HEK293T (cell line): ENCODE measurements at regions not wholly inside any gene's neighbourhood (a gene's known extent, or its start where the extent isn't known, plus 50 kb on each side); places are given as distances from the start of the nearest gene placed in this dataset.

ENCODE experiments used
- ARNT ChIP-seq: fragments of 450-650 bp; IDR thresholded peaks from 2 replicates; pipeline ENCODE4 v1.6.1; 2017; ENCODE audit warnings: mild to moderate bottlenecking
- ELF4 ChIP-seq: fragments of 450-650 bp; IDR thresholded peaks from 2 replicates; pipeline ENCODE4 v1.6.1; 2017; ENCODE audit warnings: antibody characterized with exemption
- SP1 ChIP-seq: fragments of 450-650 bp; IDR thresholded peaks from 2 replicates; pipeline ENCODE4 v1.6.1; 2017
- TARDBP ChIP-seq: fragments of 450-650 bp; IDR thresholded peaks from 2 replicates; pipeline ENCODE4 v1.6.1; 2016

- TF ChIP-seq ELF4 (no peak), SP1 (no peak), TARDBP (no peak), ARNT (no peak)
Observed at GRCh38 chr3:24937228-24937627, 442.6 kb upstream of the THRB start.
